ENCODE measurements at regions not wholly inside any gene's neighbourhood (a gene's known extent, or its start where the extent isn't known, plus 50 kb on each side); places are given as distances from the start of the nearest gene placed in this dataset.

- Histone ChIP-seq H3K27me3 (ENCODE audit: control insufficient read depth, insufficient read depth, low read length) (no peaks in the 10 kb centered on the region), H3K4me3 (ENCODE audit: low read depth in 2 of 2, low read length in 2 of 2) (no peak overlapping the region), H3K36me3 (ENCODE audit: control insufficient read depth, insufficient read depth, low read length) (no peaks in the 10 kb centered on the region), H3K27ac (ENCODE audit: low read length) (no peak overlapping the region), H3K9me3 (ENCODE audit: control insufficient read depth, insufficient read depth, low read depth, low read length) (no peaks in the 10 kb centered on the region), H3K4me1 (ENCODE audit: control insufficient read depth, insufficient read depth, low read length) (no peaks in the 10 kb centered on the region)
- intact Hi-C loops (cut with micrococcal nuclease; ENCODE audit: unreplicated experiment) (no loop called here), in situ Hi-C loops (cut with HindIII; ENCODE audit: low pct_unique_long_range_greater_than_20kb, low sequenced_read_pairs) (no loop called here)
- CTCF ChIA-PET, result no interaction called here
- TF ChIP-seq, protein P1, sequence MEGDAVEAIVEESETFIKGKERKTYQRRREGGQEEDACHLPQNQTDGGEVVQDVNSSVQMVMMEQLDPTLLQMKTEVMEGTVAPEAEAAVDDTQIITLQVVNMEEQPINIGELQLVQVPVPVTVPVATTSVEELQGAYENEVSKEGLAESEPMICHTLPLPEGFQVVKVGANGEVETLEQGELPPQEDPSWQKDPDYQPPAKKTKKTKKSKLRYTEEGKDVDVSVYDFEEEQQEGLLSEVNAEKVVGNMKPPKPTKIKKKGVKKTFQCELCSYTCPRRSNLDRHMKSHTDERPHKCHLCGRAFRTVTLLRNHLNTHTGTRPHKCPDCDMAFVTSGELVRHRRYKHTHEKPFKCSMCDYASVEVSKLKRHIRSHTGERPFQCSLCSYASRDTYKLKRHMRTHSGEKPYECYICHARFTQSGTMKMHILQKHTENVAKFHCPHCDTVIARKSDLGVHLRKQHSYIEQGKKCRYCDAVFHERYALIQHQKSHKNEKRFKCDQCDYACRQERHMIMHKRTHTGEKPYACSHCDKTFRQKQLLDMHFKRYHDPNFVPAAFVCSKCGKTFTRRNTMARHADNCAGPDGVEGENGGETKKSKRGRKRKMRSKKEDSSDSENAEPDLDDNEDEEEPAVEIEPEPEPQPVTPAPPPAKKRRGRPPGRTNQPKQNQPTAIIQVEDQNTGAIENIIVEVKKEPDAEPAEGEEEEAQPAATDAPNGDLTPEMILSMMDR (IDR thresholded peaks at IDR 0.05), result no peak
- TF ChIP-seq TCF7L2 (IDR thresholded peaks at IDR 0.05; ENCODE audit: low read depth, low read length) (no peak), POLR2AphosphoS5 (IDR thresholded peaks at IDR 0.05; ENCODE audit: low read depth, low read length) (no peak), REST (IDR thresholded peaks at IDR 0.05; ENCODE audit: insufficient read depth in 1 of 2, low read depth in 2 of 2, low read length in 1 of 2) (no peak), SIN3A (IDR thresholded peaks at IDR 0.05; ENCODE audit: borderline replicate concordance, insufficient read depth, low read depth, low read length) (no peak)
- BruUV-seq (replicated peaks), result no TSS peak
- no peak for ATAC-seq
- POLR2A ChIA-PET, result no interaction called here
- DNase-seq (ENCODE audit: low read depth, low spot score), result no peak
Measured at GRCh38 chrX:69020316-69020715, 144.9 kb downstream of the PJA1 start.

- H3K4me3 ChIP-seq (ENCODE audit: low read depth in 2 of 2, low read length in 2 of 2), result no peak overlapping the region
- H3K27ac ChIP-seq (ENCODE audit: low read length), result no peak overlapping the region
- no peaks in the 10 kb centered on the region for H3K9me3 ChIP-seq (ENCODE audit: control insufficient read depth, insufficient read depth, low read depth, low read length)
- H3K36me3 ChIP-seq (ENCODE audit: control insufficient read depth, insufficient read depth, low read length), result no peaks in the 10 kb centered on the region
- DNase-seq (ENCODE audit: low read depth, low spot score), result no peak
- no TSS peak for BruUV-seq (replicated peaks)
- no peaks in the 10 kb centered on the region for H3K4me1 ChIP-seq (ENCODE audit: control insufficient read depth, insufficient read depth, low read length)
- no peak for TF ChIP-seq SIN3A (IDR thresholded peaks at IDR 0.05; ENCODE audit: borderline replicate concordance, insufficient read depth, low read depth, low read length)
- TF ChIP-seq, protein P1 (IDR thresholded peaks at IDR 0.05), result no peak
- no peak for TF ChIP-seq REST (IDR thresholded peaks at IDR 0.05; ENCODE audit: insufficient read depth in 1 of 2, low read depth in 2 of 2, low read length in 1 of 2)
- no peak for TF ChIP-seq TCF7L2 (IDR thresholded peaks at IDR 0.05; ENCODE audit: low read depth, low read length)
- TF ChIP-seq POLR2AphosphoS5 (IDR thresholded peaks at IDR 0.05; ENCODE audit: low read depth, low read length), result no peak
- ATAC-seq, result no peak
- H3K27me3 ChIP-seq (ENCODE audit: control insufficient read depth, insufficient read depth, low read length), result no peaks in the 10 kb centered on the region
- POLR2A ChIA-PET, result no interaction called here
- CTCF ChIA-PET, result no interaction called here
- in situ Hi-C loops (cut with HindIII; ENCODE audit: low pct_unique_long_range_greater_than_20kb, low sequenced_read_pairs), result no loop called here
- intact Hi-C loops (cut with micrococcal nuclease; ENCODE audit: unreplicated experiment), result no loop called here
Measured at GRCh38 chrX:69019073-69019890, 146.0 kb downstream of the PJA1 start.
